ENCODE measurements at regions not wholly inside any gene's neighbourhood (a gene's known extent, or its start where the extent isn't known, plus 50 kb on each side); places are given as distances from the start of the nearest gene placed in this dataset.
"Not testable (repeated sequence)": the region's sequence is repeated elsewhere in the genome, so short reads cannot be mapped to it uniquely, and the experiment has no call there.

GRCh38 chr12:102673606-102674005 lies 193.2 kb upstream of the IGF1 start:
- Mint-ChIP-seq H3K36me3 (no peaks in the 10 kb centered on the region), H3K4me1 (no peaks in the 10 kb centered on the region), H3K27me3 (ENCODE audit: low read depth in 3 of 3) (peaks cover 0 to 4% (median 2%) of the 10 kb centered on the region in 3 donors)

GRCh38 chr12:102672212-102672611 lies 191.8 kb upstream of the IGF1 start:
- not testable (repeated sequence) for H3K4me3 Mint-ChIP-seq; H3K27ac Mint-ChIP-seq; H3K36me3 Mint-ChIP-seq; H3K27me3 Mint-ChIP-seq (ENCODE audit: low read depth in 3 of 3); H3K4me1 Mint-ChIP-seq; DNase-seq
- peaks cover 3 to 35% (median 8%) of the 10 kb centered on the region in 6 donors for H3K9me3 Mint-ChIP-seq

More at GRCh38 chr12:102673606-102674005, 193.2 kb upstream of the IGF1 start:
- Mint-ChIP-seq H3K9me3 (peaks cover 1 to 33% (median 6%) of the 10 kb centered on the region in 6 donors), H3K4me3 (no peak overlapping the region), H3K27ac (no peak overlapping the region)
- DNase-seq = no peak

- peaks cover 3 to 21% (median 10%) of the 10 kb centered on the region in 6 donors for H3K9me3 Mint-ChIP-seq
- H3K4me3 Mint-ChIP-seq = no peak overlapping the region
- H3K27me3 Mint-ChIP-seq (ENCODE audit: low read depth in 3 of 3) = peaks cover 0 to 4% (median 2%) of the 10 kb centered on the region in 3 donors
- H3K36me3 Mint-ChIP-seq = no peaks in the 10 kb centered on the region
- H3K27ac Mint-ChIP-seq = no peak overlapping the region
- no peak for DNase-seq
- H3K4me1 Mint-ChIP-seq = no peaks in the 10 kb centered on the region
These were observed 188.7 kb upstream of the IGF1 start for GRCh38 chr12:102669056-102669455.

- H3K27me3 Mint-ChIP-seq (ENCODE audit: low read depth in 3 of 3); H3K36me3 Mint-ChIP-seq: not testable (repeated sequence)
These were observed 185.8 kb upstream of the IGF1 start for GRCh38 chr12:102666176-102666575.

GRCh38 chr12:102659200-102659911 lies 179.0 kb upstream of the IGF1 start:
- Mint-ChIP-seq H3K4me3 (no peak overlapping the region), H3K27me3 (ENCODE audit: low read depth in 3 of 3) (peaks cover 0 to 8% (median 0%) of the 10 kb centered on the region in 3 donors), H3K4me1 (no peaks in the 10 kb centered on the region), H3K27ac (no peak overlapping the region), H3K36me3 (no peaks in the 10 kb centered on the region), H3K9me3 (peaks cover under 1 to 25% (median 5%) of the 10 kb centered on the region in 6 donors)
- DNase-seq = no peak

More at GRCh38 chr12:102666176-102666575, 185.8 kb upstream of the IGF1 start:
- not testable (repeated sequence) for H3K4me1 Mint-ChIP-seq, H3K27ac Mint-ChIP-seq, DNase-seq, H3K4me3 Mint-ChIP-seq
- peaks cover 0 to 15% (median 2%) of the 10 kb centered on the region in 6 donors for H3K9me3 Mint-ChIP-seq

GRCh38 chr12:102653406-102653805 lies 173.0 kb upstream of the IGF1 start:
- Mint-ChIP-seq H3K9me3 (peaks cover 2 to 4% (median 2%) of the 10 kb centered on the region in 6 donors), H3K4me3 (no peak overlapping the region), H3K27ac (no peak overlapping the region), H3K4me1 (no peaks in the 10 kb centered on the region), H3K36me3 (no peaks in the 10 kb centered on the region), H3K27me3 (ENCODE audit: low read depth in 3 of 3) (peaks cover 0 to under 1% (median 0%) of the 10 kb centered on the region in 3 donors)
- no peak for DNase-seq

- Mint-ChIP-seq H3K4me3 (no peak overlapping the region), H3K4me1 (no peaks in the 10 kb centered on the region), H3K27me3 (ENCODE audit: low read depth in 3 of 3) (no peaks in the 10 kb centered on the region), H3K36me3 (no peaks in the 10 kb centered on the region), H3K27ac (no peak overlapping the region), H3K9me3 (peaks cover 0 to 4% (median 0%) of the 10 kb centered on the region in 6 donors)
- DNase-seq = no peak
These were observed 172.4 kb upstream of the IGF1 start for GRCh38 chr12:102652645-102653313.

- Mint-ChIP-seq H3K36me3 (no peaks in the 10 kb centered on the region), H3K4me1 (no peaks in the 10 kb centered on the region), H3K4me3 (no peak overlapping the region), H3K27ac (no peak overlapping the region), H3K9me3 (peaks cover 0 to 6% (median 3%) of the 10 kb centered on the region in 6 donors), H3K27me3 (ENCODE audit: low read depth in 3 of 3) (no peaks in the 10 kb centered on the region)
- no peak for DNase-seq
These were observed 165.6 kb upstream of the IGF1 start for GRCh38 chr12:102645968-102646367.

GRCh38 chr12:102643879-102644575 lies 163.7 kb upstream of the IGF1 start:
- Mint-ChIP-seq H3K36me3 (no peaks in the 10 kb centered on the region), H3K27ac (no peak overlapping the region), H3K9me3 (peaks cover 0 to 18% (median 4%) of the 10 kb centered on the region in 6 donors), H3K27me3 (ENCODE audit: low read depth in 3 of 3) (peaks cover 0 to 1% (median 0%) of the 10 kb centered on the region in 3 donors), H3K4me3 (no peak overlapping the region), H3K4me1 (no peaks in the 10 kb centered on the region)
- DNase-seq = no peak

- H3K4me1 Mint-ChIP-seq = no peaks in the 10 kb centered on the region
- H3K27me3 Mint-ChIP-seq (ENCODE audit: low read depth in 3 of 3) = peaks cover 0 to 1% (median 0%) of the 10 kb centered on the region in 3 donors
- DNase-seq = no peak
- no peaks in the 10 kb centered on the region for H3K36me3 Mint-ChIP-seq
- H3K9me3 Mint-ChIP-seq = peaks cover 0 to 18% (median 5%) of the 10 kb centered on the region in 6 donors
- H3K4me3 Mint-ChIP-seq = no peak overlapping the region
- no peak overlapping the region for H3K27ac Mint-ChIP-seq
These were observed 161.8 kb upstream of the IGF1 start for GRCh38 chr12:102642199-102642598.

- H3K27me3 Mint-ChIP-seq (ENCODE audit: low read depth in 3 of 3); H3K27ac Mint-ChIP-seq; H3K4me1 Mint-ChIP-seq; DNase-seq; H3K36me3 Mint-ChIP-seq; H3K4me3 Mint-ChIP-seq: not testable (repeated sequence)
- peaks cover 0 to 18% (median 4%) of the 10 kb centered on the region in 6 donors for H3K9me3 Mint-ChIP-seq
These were observed 160.3 kb upstream of the IGF1 start for GRCh38 chr12:102640658-102641057.

- H3K27me3 Mint-ChIP-seq (ENCODE audit: low read depth in 3 of 3) = peaks cover 0 to 1% (median 0%) of the 10 kb centered on the region in 3 donors
- H3K36me3 Mint-ChIP-seq = no peaks in the 10 kb centered on the region
- no peak overlapping the region for H3K27ac Mint-ChIP-seq
- H3K9me3 Mint-ChIP-seq = peaks cover 0 to 18% (median 4%) of the 10 kb centered on the region in 6 donors
- no peaks in the 10 kb centered on the region for H3K4me1 Mint-ChIP-seq
- no peak overlapping the region for H3K4me3 Mint-ChIP-seq
- DNase-seq = no peak
These were observed 158.4 kb upstream of the IGF1 start for GRCh38 chr12:102638777-102639176.

GRCh38 chr12:102633981-102634605 lies 153.7 kb upstream of the IGF1 start:
- H3K4me3 Mint-ChIP-seq = no peak overlapping the region
- H3K27me3 Mint-ChIP-seq (ENCODE audit: low read depth in 3 of 3) = no peaks in the 10 kb centered on the region
- H3K36me3 Mint-ChIP-seq = no peaks in the 10 kb centered on the region
- peaks cover 0 to 4% (median 0%) of the 10 kb centered on the region in 6 donors for H3K9me3 Mint-ChIP-seq
- no peak overlapping the region for H3K27ac Mint-ChIP-seq
- no peaks in the 10 kb centered on the region for H3K4me1 Mint-ChIP-seq
- DNase-seq = no peak
